OCI-LY3 (cell line): ENCODE measurements at regions not wholly inside any gene's neighbourhood (a gene's known extent, or its start where the extent isn't known, plus 50 kb on each side); places are given as distances from the start of the nearest gene placed in this dataset.

Source experiments
- EZH2phosphoT487 ChIP-seq: fragments of 200-600 bp; shearing (Covaris generic); IDR thresholded peaks from 2 replicates; pipeline ENCODE4 v1.6.1; 2018; ENCODE audit warnings: antibody characterized with exemption, mixed run types, low read depth
- TF ChIP-seq, protein P1 (sequence below): fragments of 200-600, 300-600 bp; sonication (generic); IDR thresholded peaks from 2 replicates; pipeline ENCODE4 v1.5.1; 2014; ENCODE audit warnings: antibody characterized with exemption, low read length, low read depth

DNA sequence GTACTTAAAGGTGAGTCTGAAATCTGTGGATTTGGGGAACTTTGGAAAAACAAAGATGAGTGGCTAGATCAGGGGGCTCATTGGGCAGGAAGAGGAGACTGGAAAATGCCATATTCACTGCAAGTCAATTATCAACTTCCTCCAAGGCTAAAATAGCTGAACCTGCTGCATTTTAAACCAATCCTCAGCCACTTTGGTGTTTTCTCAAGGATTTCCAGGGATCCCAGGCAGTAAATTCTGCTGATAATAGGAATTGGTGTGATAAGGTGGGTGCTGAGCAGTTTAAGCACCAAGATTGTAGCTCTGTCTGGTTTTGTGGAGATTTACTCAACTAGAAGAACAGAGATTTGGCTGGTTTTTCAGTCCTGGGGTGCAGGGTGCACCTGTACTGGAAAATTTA lies 153.9 kb upstream of the CAMK1G start:
- no peak for TF ChIP-seq EZH2phosphoT487
- TF ChIP-seq, protein P1, sequence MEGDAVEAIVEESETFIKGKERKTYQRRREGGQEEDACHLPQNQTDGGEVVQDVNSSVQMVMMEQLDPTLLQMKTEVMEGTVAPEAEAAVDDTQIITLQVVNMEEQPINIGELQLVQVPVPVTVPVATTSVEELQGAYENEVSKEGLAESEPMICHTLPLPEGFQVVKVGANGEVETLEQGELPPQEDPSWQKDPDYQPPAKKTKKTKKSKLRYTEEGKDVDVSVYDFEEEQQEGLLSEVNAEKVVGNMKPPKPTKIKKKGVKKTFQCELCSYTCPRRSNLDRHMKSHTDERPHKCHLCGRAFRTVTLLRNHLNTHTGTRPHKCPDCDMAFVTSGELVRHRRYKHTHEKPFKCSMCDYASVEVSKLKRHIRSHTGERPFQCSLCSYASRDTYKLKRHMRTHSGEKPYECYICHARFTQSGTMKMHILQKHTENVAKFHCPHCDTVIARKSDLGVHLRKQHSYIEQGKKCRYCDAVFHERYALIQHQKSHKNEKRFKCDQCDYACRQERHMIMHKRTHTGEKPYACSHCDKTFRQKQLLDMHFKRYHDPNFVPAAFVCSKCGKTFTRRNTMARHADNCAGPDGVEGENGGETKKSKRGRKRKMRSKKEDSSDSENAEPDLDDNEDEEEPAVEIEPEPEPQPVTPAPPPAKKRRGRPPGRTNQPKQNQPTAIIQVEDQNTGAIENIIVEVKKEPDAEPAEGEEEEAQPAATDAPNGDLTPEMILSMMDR = no peak
